H9 (cell line): ENCODE measurements at regions not wholly inside any gene's neighbourhood (a gene's known extent, or its start where the extent isn't known, plus 50 kb on each side); places are given as distances from the start of the nearest gene placed in this dataset.
"Not testable (repeated sequence)": the region's sequence is repeated elsewhere in the genome, so short reads cannot be mapped to it uniquely, and the experiment has no call there.

Experiments
- DNase-seq: peaks from one replicate; pipeline ENCODE4 v3.0.0-alpha.2; 2017
- H2AFZ ChIP-seq: one replicate; pipeline ENCODE4 v1.6.1; 2013; ENCODE audit warnings: mild to moderate bottlenecking, low read length, control low read depth, moderate library complexity
- H2AK5ac ChIP-seq: 2 replicates; pipeline ENCODE4 v1.6.1; 2013; ENCODE audit warnings: low read length, control low read depth, mixed read lengths; ENCODE audit not compliant: insufficient read length
- H2BK120ac ChIP-seq: one replicate; pipeline ENCODE4 v1.6.1; 2013; ENCODE audit warnings: low read depth, mild to moderate bottlenecking, low read length, control low read depth, inconsistent platforms; ENCODE audit not compliant: poor library complexity, severe bottlenecking
- H2BK12ac ChIP-seq: 2 replicates; pipeline ENCODE4 v1.6.1; 2013; ENCODE audit warnings: low read length, control low read depth, mixed read lengths, low read depth; ENCODE audit not compliant: insufficient read length
- H2BK15ac ChIP-seq: 2 replicates; pipeline ENCODE4 v1.6.1; 2013; ENCODE audit warnings: low read depth, low read length, control low read depth
- H2BK20ac ChIP-seq: one replicate; pipeline ENCODE4 v1.6.1; 2013; ENCODE audit warnings: low read depth, mild to moderate bottlenecking, low read length, control low read depth, inconsistent platforms; ENCODE audit not compliant: poor library complexity, severe bottlenecking
- H2BK5ac ChIP-seq: 2 replicates; pipeline ENCODE4 v1.6.1; 2013; ENCODE audit warnings: low read length, control low read depth, mixed read lengths; ENCODE audit not compliant: insufficient read length
- H3K14ac ChIP-seq: 2 replicates; pipeline ENCODE4 v1.6.1; 2013; ENCODE audit warnings: low read length, control low read depth; ENCODE audit not compliant: insufficient read depth
- H3K18ac ChIP-seq: 2 replicates; pipeline ENCODE4 v1.6.1; 2013; ENCODE audit warnings: low read depth, mild to moderate bottlenecking, mixed read lengths, low read length, control low read depth; ENCODE audit not compliant: insufficient read length
- H3K23ac ChIP-seq: 2 replicates; pipeline ENCODE4 v1.6.1; 2013; ENCODE audit warnings: low read length, control low read depth, mixed read lengths, low read depth; ENCODE audit not compliant: insufficient read length
- H3K23me2 ChIP-seq: 2 replicates; pipeline ENCODE4 v1.6.1; 2013; ENCODE audit warnings: low read depth, mild to moderate bottlenecking, mixed read lengths, low read length, control low read depth; ENCODE audit not compliant: insufficient read length, poor library complexity, severe bottlenecking
- H3K27ac ChIP-seq: 2 replicates; pipeline ENCODE4 v1.5.1; 2013; ENCODE audit warnings: low read length, control low read depth, mixed read lengths, low read depth; ENCODE audit not compliant: insufficient read length
- H3K27me3 ChIP-seq: 2 replicates; pipeline ENCODE4 v1.6.1; 2013; ENCODE audit warnings: low read length, control low read depth, inconsistent platforms; ENCODE audit not compliant: insufficient read depth
- H3K4ac ChIP-seq: 2 replicates; pipeline ENCODE4 v1.6.1; 2013; ENCODE audit warnings: low read depth, mild to moderate bottlenecking, control low read depth, inconsistent platforms, low read length, moderate library complexity
- H3K4me1 ChIP-seq: 2 replicates; pipeline ENCODE4 v1.6.1; 2013; ENCODE audit warnings: low read length, control low read depth, inconsistent platforms; ENCODE audit not compliant: insufficient read depth
- H3K4me2 ChIP-seq: 2 replicates; pipeline ENCODE4 v1.6.1; 2013; ENCODE audit warnings: low read length, control low read depth, mixed read lengths; ENCODE audit not compliant: insufficient read length, insufficient read depth
- H3K56ac ChIP-seq: 2 replicates; pipeline ENCODE4 v1.6.1; 2013; ENCODE audit warnings: low read depth, mild to moderate bottlenecking, mixed read lengths, low read length, control low read depth; ENCODE audit not compliant: insufficient read length
- H3K79me1 ChIP-seq: 2 replicates; pipeline ENCODE4 v1.6.1; 2013; ENCODE audit warnings: low read depth, mild to moderate bottlenecking, moderate library complexity, low read length, control low read depth, inconsistent platforms; ENCODE audit not compliant: insufficient read depth, poor library complexity, severe bottlenecking
- H3K79me2 ChIP-seq: 2 replicates; pipeline ENCODE4 v1.6.1; 2013; ENCODE audit warnings: low read length, control low read depth, inconsistent platforms; ENCODE audit not compliant: insufficient read depth
- H3K9ac ChIP-seq: 2 replicates; pipeline ENCODE4 v1.6.1; 2013; ENCODE audit warnings: low read length, control low read depth, mixed read lengths; ENCODE audit not compliant: insufficient read length; ENCODE audit errors: extremely low read depth
- H3K9me3 ChIP-seq: one replicate; pipeline ENCODE4 v1.6.1; 2013; ENCODE audit warnings: low read depth, low read length, inconsistent platforms; ENCODE audit not compliant: control insufficient read depth
- H3T11ph ChIP-seq: one replicate; pipeline ENCODE4 v1.6.1; 2013; ENCODE audit warnings: mild to moderate bottlenecking, low read length, control low read depth, inconsistent platforms
- H4K20me1 ChIP-seq: one replicate; pipeline ENCODE4 v1.6.1; 2013; ENCODE audit not compliant: control insufficient read depth, insufficient read length, insufficient read depth
- H4K5ac ChIP-seq: 2 replicates; pipeline ENCODE4 v1.6.1; 2013; ENCODE audit warnings: low read depth, mild to moderate bottlenecking, mixed read lengths, low read length, control low read depth; ENCODE audit not compliant: insufficient read length
- H4K8ac ChIP-seq: replicated peaks from 2 replicates; pipeline ENCODE4 v1.6.1; 2013; ENCODE audit warnings: low read length, control low read depth, mixed read lengths, low read depth; ENCODE audit not compliant: insufficient read length
- H4K91ac ChIP-seq: 2 replicates; pipeline ENCODE4 v1.6.1; 2013; ENCODE audit warnings: low read depth, mild to moderate bottlenecking, moderate library complexity, mixed read lengths, low read length, control low read depth; ENCODE audit not compliant: insufficient read length
- H3K27ac Mint-ChIP-seq, 3 experiments: 2 replicates in 2 of 3; 3 replicates in 1 of 3; pipeline ENCODE4 v1.8.0; 2020 to 2021; ENCODE audit warnings: mixed read lengths in 3 of 3, mild to moderate bottlenecking in 1 of 3, moderate library complexity in 1 of 3
- H3K27me3 Mint-ChIP-seq: 2 replicates; pipeline ENCODE4 v1.8.0; 2021; ENCODE audit warnings: low read depth, mild to moderate bottlenecking, moderate library complexity, mixed read lengths
- H3K36me3 Mint-ChIP-seq, 3 experiments: 2 replicates in 2 of 3; 3 replicates in 1 of 3; pipeline ENCODE4 v1.8.0; 2020 to 2021; ENCODE audit warnings: low read depth in 3 of 3, mixed read lengths in 3 of 3; ENCODE audit not compliant: insufficient read depth in 1 of 3
- H3K4me1 Mint-ChIP-seq, 2 experiments: 2 replicates each; pipeline ENCODE4 v1.8.0; 2020; ENCODE audit warnings: mixed read lengths in 2 of 2
- H3K4me3 Mint-ChIP-seq, 2 experiments: 2 replicates in 1 of 2; 3 replicates in 1 of 2; pipeline ENCODE4 v1.8.0; 2020 to 2021; ENCODE audit warnings: mild to moderate bottlenecking in 2 of 2, mixed read lengths in 2 of 2, moderate library complexity in 1 of 2
- H3K9me3 Mint-ChIP-seq, 2 experiments: 2 replicates in 1 of 2; 3 replicates in 1 of 2; pipeline ENCODE4 v1.8.0; 2020; ENCODE audit warnings: mild to moderate bottlenecking in 2 of 2, mixed read lengths in 2 of 2, moderate library complexity in 1 of 2
- WGBS: extraction: QIAGEN DNeasy Blood & Tissue Kit; methylation state at CpG from one replicate; pipeline ENCODE4 v1.1.7; 2013; ENCODE audit warnings: missing lambda C conversion rate, low lambda C conversion rate, mixed read lengths; ENCODE audit not compliant: insufficient read length; ENCODE audit errors: extremely low coverage; 5-methylcytosine and 5-hydroxymethylcytosine counted together

DNA sequence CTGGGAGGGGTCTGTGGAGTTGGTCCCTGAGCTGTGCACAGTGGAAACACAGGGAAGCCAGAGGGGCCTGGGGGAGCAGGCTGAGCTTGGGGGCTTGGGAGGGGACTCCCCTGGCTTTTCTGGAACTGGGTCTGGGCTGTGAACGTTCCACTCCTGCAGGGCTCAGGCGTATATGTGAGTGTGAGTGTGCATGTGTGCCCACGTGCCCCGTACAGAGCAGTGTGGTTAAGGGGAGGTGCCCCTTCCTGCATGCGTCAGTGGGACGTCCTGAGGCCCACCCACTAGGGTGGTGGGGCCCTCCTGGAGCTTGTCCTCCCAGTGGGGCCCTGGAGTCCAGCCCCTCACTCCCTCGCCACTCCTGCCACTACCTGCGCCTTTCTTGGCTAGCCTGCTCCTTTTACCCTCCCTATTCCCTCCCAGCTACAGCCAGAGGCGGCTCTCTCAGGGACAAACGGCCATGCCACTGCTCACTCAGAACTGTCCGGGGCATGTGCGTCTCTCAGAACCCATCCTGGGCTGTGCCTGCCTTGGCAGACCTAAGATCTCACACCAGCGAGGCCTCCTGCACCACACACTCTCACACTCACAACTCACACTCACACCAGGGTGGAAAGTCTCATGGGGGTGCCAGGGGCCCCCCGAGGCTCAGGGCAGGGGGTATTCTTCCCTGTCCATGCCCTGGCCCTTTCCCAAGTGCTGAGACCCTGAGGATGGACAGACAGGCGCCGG is 59.9 kb downstream of the TMEM121 start:
- H3K27me3 Mint-ChIP-seq, H2AK5ac ChIP-seq, H3K14ac ChIP-seq, H3K4me1 Mint-ChIP-seq, H3K79me1 ChIP-seq, H3K27ac ChIP-seq, H3K4me2 ChIP-seq, H4K8ac ChIP-seq, H3K18ac ChIP-seq, H3K23ac ChIP-seq, H2BK20ac ChIP-seq, DNase-seq, H3K27ac Mint-ChIP-seq, H2BK12ac ChIP-seq, H3T11ph ChIP-seq, H2BK5ac ChIP-seq, H3K23me2 ChIP-seq, H3K27me3 ChIP-seq, H4K5ac ChIP-seq, H2BK120ac ChIP-seq, H4K91ac ChIP-seq, H4K20me1 ChIP-seq, H3K4ac ChIP-seq, H3K4me1 ChIP-seq, H3K9ac ChIP-seq, H3K4me3 Mint-ChIP-seq, H3K36me3 Mint-ChIP-seq, H2AFZ ChIP-seq, H2BK15ac ChIP-seq, H3K79me2 ChIP-seq, H3K56ac ChIP-seq: not testable (repeated sequence)
- peaks cover 45% of the 10 kb centered on the region for H3K9me3 ChIP-seq
- H3K9me3 Mint-ChIP-seq, result peaks cover 43 to 53% of the 10 kb centered on the region in 2 experiments
- no CpG with 5 or more reads among the region's 16 CpGs for WGBS

DNA sequence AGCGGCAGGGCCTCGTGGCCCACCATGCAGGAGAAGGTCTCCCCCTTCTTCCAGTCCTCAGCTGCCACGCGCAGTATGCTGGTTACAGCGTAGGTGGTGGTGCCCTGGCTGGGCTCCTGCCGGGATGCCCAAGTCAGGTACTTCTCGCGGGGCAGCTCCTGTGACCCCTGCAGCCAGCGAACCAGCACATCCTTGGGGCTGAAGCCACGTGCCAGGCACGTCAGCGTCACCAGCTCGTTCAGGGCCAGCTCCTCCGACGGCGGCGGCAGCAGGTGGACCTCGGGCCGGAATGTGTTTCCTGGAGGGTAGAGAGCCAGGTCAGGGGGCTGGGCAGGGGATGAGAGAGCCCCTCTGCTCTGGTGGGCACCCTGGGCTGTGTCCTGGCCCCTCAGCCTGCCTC is 60.7 kb downstream of the TMEM121 start:
- not testable (repeated sequence) for H3K9ac ChIP-seq, H3K27me3 ChIP-seq, H3K4me1 ChIP-seq, H4K8ac ChIP-seq, H4K20me1 ChIP-seq, H3K79me2 ChIP-seq, H2BK15ac ChIP-seq, H3T11ph ChIP-seq, H3K4me2 ChIP-seq, H2AFZ ChIP-seq, H3K36me3 Mint-ChIP-seq, H2BK20ac ChIP-seq, H3K23me2 ChIP-seq, H4K5ac ChIP-seq, H2BK5ac ChIP-seq, H2BK12ac ChIP-seq, H3K27ac ChIP-seq, H3K4ac ChIP-seq, H3K27ac Mint-ChIP-seq, H3K56ac ChIP-seq, H3K79me1 ChIP-seq, H3K4me1 Mint-ChIP-seq, H3K14ac ChIP-seq, H3K27me3 Mint-ChIP-seq, H2AK5ac ChIP-seq, DNase-seq, H3K23ac ChIP-seq, H4K91ac ChIP-seq, H3K18ac ChIP-seq, H3K4me3 Mint-ChIP-seq, H2BK120ac ChIP-seq
- H3K9me3 Mint-ChIP-seq, result peaks cover 43 to 50% of the 10 kb centered on the region in 2 experiments
- WGBS, result no CpG with 5 or more reads among the region's 19 CpGs
- peaks cover 42% of the 10 kb centered on the region for H3K9me3 ChIP-seq
